Superior temporal gyrus (tissue), 1 donor: ENCODE measurements at regions not wholly inside any gene's neighbourhood (a gene's known extent, or its start where the extent isn't known, plus 50 kb on each side); places are given as distances from the start of the nearest gene placed in this dataset.
A peak's percentile ranks its signal among the peaks of the same experiment; 100 is the strongest.

Experiments
- DNase-seq: peaks from one replicate; pipeline ENCODE4 v3.0.0-alpha.2; 2016; ENCODE audit errors: extremely low spot score

GRCh38 chr21:36630485-36631206 lies 68.3 kb upstream of the SIM2 start:
- peak; percentile 68 for DNase-seq

GRCh38 chr21:36636016-36636415 lies 62.9 kb upstream of the SIM2 start:
- DNase-seq, result no peak

- DNase-seq, result no peak
These were observed 62.5 kb upstream of the SIM2 start for GRCh38 chr21:36636439-36636838.

GRCh38 chr21:36639769-36640168 lies 59.1 kb upstream of the SIM2 start:
- DNase-seq, result no peak

GRCh38 chr21:36640174-36640720 lies 58.7 kb upstream of the SIM2 start:
- no peak for DNase-seq

GRCh38 chr21:36640721-36641244 lies 58.1 kb upstream of the SIM2 start:
- DNase-seq, result no peak

GRCh38 chr21:36641346-36641745 lies 57.6 kb upstream of the SIM2 start:
- DNase-seq, result no peak

GRCh38 chr21:36641886-36642285 lies 57.0 kb upstream of the SIM2 start:
- no peak for DNase-seq

GRCh38 chr21:36642777-36643176 lies 56.1 kb upstream of the SIM2 start:
- DNase-seq, result no peak

GRCh38 chr21:36643374-36644250 lies 55.3 kb upstream of the SIM2 start:
- no peak for DNase-seq

GRCh38 chr21:36646011-36646410 lies 52.9 kb upstream of the SIM2 start:
- DNase-seq, result no peak

- no peak for DNase-seq
These were observed 52.3 kb upstream of the SIM2 start for GRCh38 chr21:36646645-36647044.

GRCh38 chr21:36647279-36648093 lies 51.4 kb upstream of the SIM2 start:
- DNase-seq, result no peak
